CD4-positive, alpha-beta T cell (primary cell): ENCODE measurements at regions not wholly inside any gene's neighbourhood (a gene's known extent, or its start where the extent isn't known, plus 50 kb on each side); places are given as distances from the start of the nearest gene placed in this dataset.

Experiments used
- ATAC-seq: fragments of 200-7000 bp; cut with Tn5 transposase; one replicate; pipeline ENCODE4 v1.10.0; 2022; ENCODE audit warnings: mild to moderate bottlenecking; ENCODE audit not compliant: poor library complexity
- CTCF ChIA-PET: fragments of 350-600 bp; sonication (Branson Sonifier 250); formaldehyde crosslinking; loops from one replicate; lab custom pipeline; 2021; ENCODE audit warnings: antibody characterized with exemption, inconsistent platforms; lab: Charles Lee
- POLR2A ChIA-PET: fragments of 350-600 bp; sonication (Branson Sonifier 250); formaldehyde crosslinking; loops from one replicate; lab custom pipeline; 2021; ENCODE audit warnings: antibody characterized with exemption, inconsistent platforms; lab: Charles Lee
- DNase-seq, 14 experiments: peaks; one replicate each; pipeline ENCODE4 v3.0.0-alpha.2; 2013 to 2020; ENCODE audit warnings: mixed read lengths in 2 of 14
- H3K27ac ChIP-seq, 2 donors: one replicate each; pipeline versions ENCODE4 v1.5.1 to v1.7.0; 2013; ENCODE audit warnings: low read length in 2 of 2, low read depth in 1 of 2, mild to moderate bottlenecking in 1 of 2
- H3K27me3 ChIP-seq, 2 experiments: 1 replicate in 1 of 2; 2 replicates in 1 of 2; pipeline versions ENCODE4 v1.6.1 to v1.7.0; 2013; ENCODE audit warnings: low read length in 2 of 2, control low read depth in 1 of 2, mild to moderate bottlenecking in 1 of 2, moderate library complexity in 1 of 2; ENCODE audit not compliant: insufficient read depth in 2 of 2, control insufficient read depth in 1 of 2
- H3K36me3 ChIP-seq: one replicate; pipeline ENCODE4 v1.6.1; 2013; ENCODE audit warnings: low read length, control low read depth; ENCODE audit not compliant: insufficient read depth
- H3K4me1 ChIP-seq: one replicate; pipeline ENCODE4 v1.6.1; 2013; ENCODE audit warnings: low read length, control low read depth; ENCODE audit not compliant: insufficient read depth
- H3K4me3 ChIP-seq: one replicate; pipeline ENCODE4 v1.5.1; 2013; ENCODE audit warnings: mild to moderate bottlenecking, low read length, moderate library complexity
- H3K9me3 ChIP-seq, 2 experiments: 1 replicate in 1 of 2; 2 replicates in 1 of 2; pipeline versions ENCODE4 v1.6.1 to v1.7.0; 2013; ENCODE audit warnings: low read length in 2 of 2, mild to moderate bottlenecking in 2 of 2, control low read depth in 1 of 2, moderate library complexity in 1 of 2; ENCODE audit not compliant: control insufficient read depth in 1 of 2, insufficient read depth in 1 of 2
- H3K27ac Mint-ChIP-seq: one replicate; pipeline ENCODE4 v1.8.0; 2020; ENCODE audit warnings: mixed read lengths
- H3K27me3 Mint-ChIP-seq: one replicate; pipeline ENCODE4 v1.8.0; 2021; ENCODE audit warnings: mixed read lengths
- H3K36me3 Mint-ChIP-seq: one replicate; pipeline ENCODE4 v1.8.0; 2021; ENCODE audit warnings: low read depth, mixed read lengths
- H3K4me1 Mint-ChIP-seq: one replicate; pipeline ENCODE4 v1.8.0; 2021; ENCODE audit warnings: low read depth, mixed read lengths
- H3K4me3 Mint-ChIP-seq: one replicate; pipeline ENCODE4 v1.8.0; 2020; ENCODE audit warnings: mild to moderate bottlenecking, mixed read lengths
- H3K9me3 Mint-ChIP-seq: one replicate; pipeline ENCODE4 v1.8.0; 2020; ENCODE audit warnings: mixed read lengths
- intact Hi-C, 2 experiments: fragments of 100-400 bp; cut with DNase I in 1 of 2; cut with micrococcal nuclease in 1 of 2; formaldehyde crosslinking; loops; one replicate each; pipeline versions ENCODE4 v1.15.1 to v1.9.0; 2023 to 2025; cut with DNase I, micrococcal nuclease
- TF ChIP-seq, protein P1 (sequence below): fragments of 200-600 bp; IDR thresholded peaks from one replicate; pipeline ENCODE4 v1.8.0; 2022; ENCODE audit warnings: antibody characterized with exemption, mild to moderate bottlenecking

DNA sequence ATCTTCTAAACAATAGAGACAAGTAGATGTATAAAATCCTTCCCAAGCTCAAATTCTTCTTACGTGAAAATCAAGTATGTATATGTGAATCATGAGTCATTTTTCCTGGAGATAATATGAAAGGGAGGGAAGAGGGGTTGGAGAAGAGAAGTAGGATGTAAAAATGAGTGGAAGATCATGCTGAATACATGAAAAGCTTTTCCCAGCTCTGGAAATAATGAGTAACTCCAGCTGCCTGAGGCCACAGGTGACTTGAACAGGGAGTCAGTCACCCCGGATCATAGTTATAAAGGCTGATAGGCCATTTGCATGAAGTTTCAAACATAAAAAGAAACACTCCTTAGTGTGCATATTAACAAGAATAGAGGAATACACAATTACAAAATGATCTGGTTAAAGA, 486.7 kb downstream of the EFNA5 start:
- ATAC-seq (no peak), DNase-seq (no peak)
- ChIA-PET CTCF (no interaction called here), POLR2A (no interaction called here)
- peaks cover 3% of the 10 kb centered on the region for H3K9me3 Mint-ChIP-seq
- no peaks in the 10 kb centered on the region for H3K9me3 ChIP-seq
- H3K4me3 Mint-ChIP-seq, result no peak overlapping the region
- TF ChIP-seq, protein P1, sequence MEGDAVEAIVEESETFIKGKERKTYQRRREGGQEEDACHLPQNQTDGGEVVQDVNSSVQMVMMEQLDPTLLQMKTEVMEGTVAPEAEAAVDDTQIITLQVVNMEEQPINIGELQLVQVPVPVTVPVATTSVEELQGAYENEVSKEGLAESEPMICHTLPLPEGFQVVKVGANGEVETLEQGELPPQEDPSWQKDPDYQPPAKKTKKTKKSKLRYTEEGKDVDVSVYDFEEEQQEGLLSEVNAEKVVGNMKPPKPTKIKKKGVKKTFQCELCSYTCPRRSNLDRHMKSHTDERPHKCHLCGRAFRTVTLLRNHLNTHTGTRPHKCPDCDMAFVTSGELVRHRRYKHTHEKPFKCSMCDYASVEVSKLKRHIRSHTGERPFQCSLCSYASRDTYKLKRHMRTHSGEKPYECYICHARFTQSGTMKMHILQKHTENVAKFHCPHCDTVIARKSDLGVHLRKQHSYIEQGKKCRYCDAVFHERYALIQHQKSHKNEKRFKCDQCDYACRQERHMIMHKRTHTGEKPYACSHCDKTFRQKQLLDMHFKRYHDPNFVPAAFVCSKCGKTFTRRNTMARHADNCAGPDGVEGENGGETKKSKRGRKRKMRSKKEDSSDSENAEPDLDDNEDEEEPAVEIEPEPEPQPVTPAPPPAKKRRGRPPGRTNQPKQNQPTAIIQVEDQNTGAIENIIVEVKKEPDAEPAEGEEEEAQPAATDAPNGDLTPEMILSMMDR, result no peak
- no peaks in the 10 kb centered on the region for H3K4me1 Mint-ChIP-seq
- no peaks in the 10 kb centered on the region for H3K27me3 Mint-ChIP-seq
- intact Hi-C loops, result no loop called here
- no peaks in the 10 kb centered on the region for H3K4me1 ChIP-seq
- H3K27me3 ChIP-seq, result no peaks in the 10 kb centered on the region
- H3K4me3 ChIP-seq, result no peak overlapping the region
- no peaks in the 10 kb centered on the region for H3K36me3 ChIP-seq
- no peak overlapping the region for H3K27ac Mint-ChIP-seq
- no peaks in the 10 kb centered on the region for H3K36me3 Mint-ChIP-seq
- H3K27ac ChIP-seq, result no peak overlapping the region

DNA sequence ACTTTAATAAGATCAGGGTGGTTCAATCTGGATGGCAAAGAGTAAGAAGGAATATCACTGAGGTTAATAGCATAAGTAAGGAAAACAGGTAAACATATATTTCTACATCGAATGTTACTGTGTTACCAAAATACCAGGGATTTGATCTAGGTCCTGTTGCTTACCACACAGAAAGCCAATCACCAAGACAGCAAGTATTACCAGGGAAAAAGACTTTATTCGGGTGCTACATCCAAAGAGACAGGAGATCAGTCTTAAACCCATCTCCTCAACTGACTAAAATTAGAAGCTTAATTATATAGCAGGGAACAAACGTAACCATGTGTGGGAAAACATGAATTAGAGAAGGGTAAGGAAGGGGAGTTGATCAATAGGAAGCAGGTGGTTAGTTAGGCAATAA, 500.1 kb downstream of the EFNA5 start:
- H3K4me1 Mint-ChIP-seq, result no peaks in the 10 kb centered on the region
- ChIA-PET CTCF (no interaction called here), POLR2A (no interaction called here)
- H3K4me3 Mint-ChIP-seq, result no peak overlapping the region
- no peaks in the 10 kb centered on the region for H3K4me1 ChIP-seq
- H3K27me3 ChIP-seq, result no peaks in the 10 kb centered on the region
- H3K27ac ChIP-seq, result no peak overlapping the region
- H3K27ac Mint-ChIP-seq, result no peak overlapping the region
- peaks cover 5 to 8% of the 10 kb centered on the region in 2 experiments for H3K9me3 ChIP-seq
- no peaks in the 10 kb centered on the region for H3K27me3 Mint-ChIP-seq
- TF ChIP-seq, protein P1, result no peak
- no peaks in the 10 kb centered on the region for H3K36me3 ChIP-seq
- no peak overlapping the region for H3K4me3 ChIP-seq
- intact Hi-C loops, result no loop called here
- H3K9me3 Mint-ChIP-seq, result peaks cover 6% of the 10 kb centered on the region
- DNase-seq (no peak), ATAC-seq (no peak)
- no peaks in the 10 kb centered on the region for H3K36me3 Mint-ChIP-seq

DNA sequence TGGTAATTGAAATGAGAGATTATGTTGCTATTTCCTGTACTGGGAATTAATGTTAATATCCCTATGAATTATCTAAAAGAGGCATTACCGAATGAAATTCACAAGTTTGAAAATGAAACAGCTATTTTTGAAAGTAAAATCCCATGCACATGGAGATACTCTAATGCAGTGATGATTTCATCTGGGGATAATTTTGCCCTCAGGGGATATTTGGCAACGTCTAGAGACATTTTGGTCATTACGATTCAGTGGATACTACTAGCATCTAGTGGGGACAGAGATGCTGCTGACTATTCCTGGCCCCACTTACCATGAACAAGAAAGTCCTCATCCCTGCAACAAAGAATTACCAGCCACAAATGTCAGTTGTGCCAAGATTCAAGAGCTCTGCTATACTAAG, 500.9 kb downstream of the EFNA5 start:
- ChIA-PET CTCF (no interaction called here), POLR2A (no interaction called here)
- Mint-ChIP-seq H3K27ac (no peak overlapping the region), H3K36me3 (no peaks in the 10 kb centered on the region), H3K9me3 (peaks cover 6% of the 10 kb centered on the region), H3K4me1 (no peaks in the 10 kb centered on the region), H3K4me3 (no peak overlapping the region), H3K27me3 (no peaks in the 10 kb centered on the region)
- peaks cover 5 to 8% of the 10 kb centered on the region in 2 experiments for H3K9me3 ChIP-seq
- H3K4me1 ChIP-seq, result no peaks in the 10 kb centered on the region
- no peaks in the 10 kb centered on the region for H3K27me3 ChIP-seq
- no peak for DNase-seq
- no peaks in the 10 kb centered on the region for H3K36me3 ChIP-seq
- no peak for ATAC-seq
- intact Hi-C loops, result no loop called here
- no peak overlapping the region for H3K4me3 ChIP-seq
- TF ChIP-seq, protein P1, result no peak
- H3K27ac ChIP-seq, result no peak overlapping the region
